Gastrocnemius medialis (tissue), 4 donors: ENCODE measurements at regions not wholly inside any gene's neighbourhood (a gene's known extent, or its start where the extent isn't known, plus 50 kb on each side); places are given as distances from the start of the nearest gene placed in this dataset.

Experiments used
- POLR2A ChIP-seq, 2 donors: fragments of 450-650 bp; IDR thresholded peaks; one replicate each; pipeline ENCODE4 v1.6.1; 2017; ENCODE audit warnings: antibody characterized with exemption in 2 of 2, mild to moderate bottlenecking in 2 of 2, moderate library complexity in 2 of 2
- TF ChIP-seq, protein P1 (sequence below), 5 experiments: fragments of 450-650 bp in 3 of 5; fragments of 200-600 bp in 2 of 5; sonication (generic) in 2 of 5; IDR thresholded peaks in 4 of 5; conservative IDR thresholded peaks in 1 of 5; 1 replicate in 4 of 5; 2 replicates in 1 of 5; pipeline ENCODE4 v1.5.1; 2016 to 2019; ENCODE audit warnings: antibody characterized with exemption in 5 of 5, mild to moderate bottlenecking in 3 of 5, moderate library complexity in 3 of 5

DNA sequence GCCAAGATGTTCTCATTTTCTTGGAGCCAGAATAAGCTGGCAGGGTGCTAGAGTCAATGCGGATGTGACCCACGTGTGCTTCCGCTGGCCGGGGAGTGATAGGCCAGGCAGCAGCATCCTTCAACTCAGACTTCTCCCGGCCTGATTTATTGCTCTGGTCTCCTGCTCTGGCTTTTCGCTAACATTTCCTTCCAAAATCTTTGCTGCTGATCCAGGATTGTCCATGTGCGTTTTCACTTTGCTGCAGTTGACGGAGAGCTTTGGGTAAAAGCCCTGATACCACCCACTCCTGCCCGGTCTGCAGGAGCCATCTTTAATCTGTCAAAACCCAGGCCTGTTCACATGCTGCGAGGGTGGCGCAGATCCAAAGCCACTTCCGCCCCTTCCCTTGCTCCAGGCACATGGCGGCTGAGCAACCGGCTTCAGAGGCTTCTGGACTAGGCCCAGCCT, 106.8 kb downstream of the CYP26A1 start:
- no peak for TF ChIP-seq POLR2A (IDR thresholded peaks at IDR 0.05)
- TF ChIP-seq, protein P1, sequence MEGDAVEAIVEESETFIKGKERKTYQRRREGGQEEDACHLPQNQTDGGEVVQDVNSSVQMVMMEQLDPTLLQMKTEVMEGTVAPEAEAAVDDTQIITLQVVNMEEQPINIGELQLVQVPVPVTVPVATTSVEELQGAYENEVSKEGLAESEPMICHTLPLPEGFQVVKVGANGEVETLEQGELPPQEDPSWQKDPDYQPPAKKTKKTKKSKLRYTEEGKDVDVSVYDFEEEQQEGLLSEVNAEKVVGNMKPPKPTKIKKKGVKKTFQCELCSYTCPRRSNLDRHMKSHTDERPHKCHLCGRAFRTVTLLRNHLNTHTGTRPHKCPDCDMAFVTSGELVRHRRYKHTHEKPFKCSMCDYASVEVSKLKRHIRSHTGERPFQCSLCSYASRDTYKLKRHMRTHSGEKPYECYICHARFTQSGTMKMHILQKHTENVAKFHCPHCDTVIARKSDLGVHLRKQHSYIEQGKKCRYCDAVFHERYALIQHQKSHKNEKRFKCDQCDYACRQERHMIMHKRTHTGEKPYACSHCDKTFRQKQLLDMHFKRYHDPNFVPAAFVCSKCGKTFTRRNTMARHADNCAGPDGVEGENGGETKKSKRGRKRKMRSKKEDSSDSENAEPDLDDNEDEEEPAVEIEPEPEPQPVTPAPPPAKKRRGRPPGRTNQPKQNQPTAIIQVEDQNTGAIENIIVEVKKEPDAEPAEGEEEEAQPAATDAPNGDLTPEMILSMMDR (IDR thresholded peaks at IDR 0.05 in 4 of 5, conservative IDR thresholded peaks at IDR 0.05 in 1 of 5) = no peak
